HG03196 (cell line): ENCODE measurements at regions not wholly inside any gene's neighbourhood (a gene's known extent, or its start where the extent isn't known, plus 50 kb on each side); places are given as distances from the start of the nearest gene placed in this dataset.

ENCODE experiments used
- ATAC-seq: cut with Tn5 transposase; IDR thresholded peaks from one replicate; pipeline ENCODE4 v1.9.1; 2021; ENCODE audit not compliant: unreplicated experiment

GRCh38 chr12:92003701-92004100, 141.9 kb downstream of the BTG1 start:
- no peak for ATAC-seq

DNA sequence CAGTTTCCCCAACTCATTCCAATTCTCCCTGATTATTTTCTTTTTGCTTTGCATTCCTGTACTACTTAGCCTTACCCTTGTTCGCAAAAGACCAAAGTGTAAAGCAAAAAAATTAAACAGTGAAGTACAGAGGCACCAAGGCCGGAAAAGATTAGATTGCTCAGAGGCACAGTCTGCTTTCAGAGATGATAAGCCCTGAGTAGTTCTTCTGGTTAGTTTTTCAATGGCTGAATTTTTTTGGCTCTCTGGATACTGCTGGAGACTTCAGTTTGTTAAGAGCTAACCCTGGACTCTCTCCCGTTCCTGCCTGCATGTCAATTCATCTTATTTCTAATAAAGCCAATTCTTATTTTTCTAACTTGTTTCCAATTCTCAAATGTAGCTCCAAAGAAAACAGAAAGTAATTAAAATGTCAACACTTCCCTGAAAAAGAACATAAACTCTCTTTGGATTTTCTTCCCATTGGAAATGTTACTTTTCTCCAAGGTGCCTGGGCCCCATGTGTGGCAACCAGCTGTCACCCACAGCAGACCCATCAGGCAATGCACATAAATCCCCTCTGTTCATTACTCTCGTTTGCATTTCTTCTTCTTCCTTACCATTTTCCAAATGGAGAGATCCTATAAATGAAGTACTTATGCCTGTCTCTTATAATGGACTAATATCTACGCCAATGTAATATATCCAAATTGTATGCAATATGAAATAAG, 142.8 kb downstream of the BTG1 start:
- ATAC-seq, result no peak

DNA sequence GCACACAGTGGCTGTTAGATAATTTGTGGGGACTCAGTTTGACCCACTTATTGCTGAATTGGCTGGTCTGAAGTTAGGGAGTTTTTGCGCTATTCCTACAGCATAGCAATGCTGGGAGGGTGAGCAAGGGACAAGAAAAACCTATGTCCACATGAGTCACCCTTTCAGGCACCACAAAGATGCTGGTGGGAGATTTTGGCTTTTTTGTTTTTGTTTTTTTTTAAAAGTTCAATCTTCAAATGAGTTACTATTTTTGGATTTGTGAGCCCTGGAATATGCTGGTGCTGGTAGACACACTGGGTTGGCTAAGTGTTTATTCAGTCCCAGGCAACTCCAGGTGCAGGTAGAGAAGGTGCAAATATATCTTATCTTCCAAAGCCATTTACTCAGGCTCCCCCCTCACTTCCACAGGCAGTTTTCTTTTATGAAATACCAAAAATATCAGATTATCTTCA, 143.4 kb downstream of the BTG1 start:
- ATAC-seq, result no peak

- no peak for ATAC-seq
Measured at GRCh38 chr12:92000597-92000996, 145.0 kb downstream of the BTG1 start.

DNA sequence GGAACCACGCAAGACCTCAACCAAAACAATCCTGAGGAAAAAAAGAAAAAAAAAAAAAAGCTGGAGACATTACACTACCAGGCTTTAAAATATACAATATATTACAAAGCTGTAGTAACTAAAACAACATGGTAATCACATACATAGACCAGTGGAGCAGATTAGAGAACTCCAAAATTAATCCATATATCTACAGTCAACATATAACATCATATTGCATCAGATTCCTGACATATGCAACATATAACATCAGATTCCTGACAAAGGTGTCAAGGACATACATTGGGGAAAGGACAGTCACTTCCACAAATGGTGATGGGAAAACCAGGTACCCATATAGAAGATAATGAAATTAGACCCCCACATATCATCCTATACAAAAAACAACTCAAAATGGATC, 145.8 kb downstream of the BTG1 start:
- no peak for ATAC-seq

DNA sequence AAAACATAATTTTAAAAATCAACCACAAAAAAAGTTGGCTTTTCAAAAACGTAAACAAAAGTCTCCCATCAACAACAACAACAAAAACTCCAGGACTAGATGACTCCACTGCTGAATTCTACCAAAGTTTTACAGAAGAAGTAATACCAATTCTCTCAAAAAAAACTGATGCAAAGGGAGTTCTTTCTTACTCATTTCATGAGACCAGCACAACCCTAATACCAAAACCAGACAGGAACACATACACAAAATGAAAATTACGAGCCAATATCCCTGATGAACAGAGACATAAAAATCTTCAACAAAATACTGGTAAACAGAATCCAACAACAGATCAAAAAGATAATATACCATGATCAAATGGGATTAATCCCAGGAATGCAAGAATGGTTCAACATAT, 147.3 kb downstream of the BTG1 start:
- ATAC-seq, result no peak

GRCh38 chr12:91994208-91994797, 151.3 kb downstream of the BTG1 start:
- ATAC-seq, result no peak

- ATAC-seq, result no peak
Measured at GRCh38 chr12:91993287-91994017, 152.2 kb downstream of the BTG1 start.

- ATAC-seq, result no peak
Measured at GRCh38 chr12:91991399-91992187, 154.1 kb downstream of the BTG1 start.

DNA sequence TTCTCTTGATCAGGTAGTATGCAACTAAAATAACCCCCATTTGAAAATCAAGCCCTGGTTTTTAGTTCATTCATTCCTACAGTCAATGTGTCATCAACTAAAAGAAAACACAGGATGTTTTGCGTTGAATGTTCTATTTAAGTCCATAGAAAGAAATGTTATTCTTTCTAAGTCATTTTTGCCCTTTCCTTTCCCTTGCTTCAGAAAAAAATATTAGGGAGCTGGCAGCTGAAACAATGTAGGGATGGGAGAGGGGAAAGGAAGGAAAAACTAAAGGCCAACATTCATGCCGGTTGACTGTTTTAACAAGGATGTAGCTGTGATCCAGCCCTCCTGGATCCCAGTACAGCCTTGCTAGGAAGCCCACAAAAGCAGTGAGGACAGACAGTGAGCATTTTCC, 155.1 kb downstream of the BTG1 start:
- no peak for ATAC-seq

- no peak for ATAC-seq
Measured at GRCh38 chr12:91989143-91989542, 156.5 kb downstream of the BTG1 start.

GRCh38 chr12:91988086-91988923, 157.3 kb downstream of the BTG1 start:
- ATAC-seq, result no peak

- ATAC-seq, result no peak
Measured at GRCh38 chr12:91986084-91986483, 159.6 kb downstream of the BTG1 start.

- no peak for ATAC-seq
Measured at GRCh38 chr12:91985002-91985787, 160.5 kb downstream of the BTG1 start.

DNA sequence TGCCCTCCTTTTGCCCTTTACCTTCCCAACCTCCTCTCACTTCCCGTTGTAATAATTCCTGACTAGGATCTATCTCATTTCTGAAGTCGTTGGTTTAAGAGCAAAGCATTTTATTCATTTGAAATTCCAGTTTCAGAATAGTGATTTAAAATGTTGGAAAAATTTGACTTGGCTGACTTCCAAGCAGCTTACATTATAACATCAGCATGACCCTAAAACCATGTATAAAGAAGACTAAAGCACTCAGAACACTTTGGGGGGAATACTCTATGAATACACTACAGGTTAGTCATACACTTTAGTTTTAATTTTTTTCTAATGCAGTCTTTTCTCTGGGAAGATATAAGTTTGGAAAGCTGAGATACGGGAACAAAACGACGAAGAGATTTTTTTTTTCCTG, 161.1 kb downstream of the BTG1 start:
- no peak for ATAC-seq

- ATAC-seq, result no peak
Measured at GRCh38 chr12:91983935-91984334, 161.7 kb downstream of the BTG1 start.

GRCh38 chr12:91982946-91983345, 162.7 kb downstream of the BTG1 start:
- no peak for ATAC-seq

DNA sequence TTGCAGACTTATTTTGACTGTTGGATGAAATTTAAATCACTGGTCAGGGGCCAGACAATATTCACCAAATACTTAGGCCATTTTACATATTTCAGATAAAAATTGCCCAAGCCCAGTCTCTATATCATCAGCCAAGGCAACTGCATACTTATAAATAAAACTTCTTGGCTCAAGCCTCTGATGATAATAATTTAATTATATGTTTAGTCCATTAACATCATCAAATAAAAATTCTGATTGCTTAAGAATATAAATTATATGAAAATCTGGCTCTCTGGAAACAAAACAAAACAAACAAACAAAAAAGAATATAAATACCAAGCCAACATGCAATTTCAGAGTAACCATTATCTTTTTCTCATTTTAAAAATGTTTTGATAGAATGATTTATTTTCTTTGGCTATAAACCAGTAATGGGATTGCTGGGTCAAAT, 165.2 kb downstream of the BTG1 start:
- no peak for ATAC-seq

DNA sequence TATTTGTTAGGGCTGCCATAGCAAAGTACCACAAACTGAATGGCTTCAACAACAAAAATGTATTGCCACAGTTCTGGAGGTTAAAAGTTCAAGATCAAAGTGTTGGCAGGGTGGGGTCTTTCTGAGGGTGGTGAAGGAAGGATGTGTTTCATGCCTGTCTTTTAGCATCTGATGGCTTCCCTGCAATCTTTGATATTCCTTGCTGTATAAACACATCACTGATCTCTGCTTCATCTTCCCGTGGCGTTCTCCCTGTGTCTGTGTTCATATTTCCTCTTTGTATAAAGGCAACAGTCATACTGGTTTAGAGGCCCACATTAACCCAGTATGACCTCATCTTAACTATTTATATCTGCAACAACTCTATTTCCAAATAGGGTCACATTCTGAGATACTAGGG, 167.5 kb downstream of the BTG1 start:
- no peak for ATAC-seq

DNA sequence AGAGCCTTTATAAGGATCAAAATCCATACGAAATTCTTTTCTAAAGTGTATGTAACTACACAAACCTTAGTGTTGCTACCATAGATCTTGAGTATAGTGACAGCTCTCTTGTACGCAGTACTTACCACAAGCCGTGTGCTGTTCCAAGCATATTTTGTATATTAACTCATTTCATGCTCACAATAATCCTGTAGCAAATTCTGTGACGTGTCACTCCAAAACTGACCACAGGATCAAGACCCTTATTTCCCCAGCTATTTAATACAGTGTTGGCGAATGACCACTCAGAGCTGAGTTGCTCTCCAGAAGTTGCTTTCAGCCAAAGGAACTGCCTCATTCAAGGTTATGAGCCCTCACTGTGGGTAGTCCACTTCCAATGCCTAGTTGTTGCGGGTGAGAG, 169.8 kb downstream of the BTG1 start:
- ATAC-seq, result no peak
